Neural progenitor cell (in vitro differentiated cells): ENCODE measurements at regions not wholly inside any gene's neighbourhood (a gene's known extent, or its start where the extent isn't known, plus 50 kb on each side); places are given as distances from the start of the nearest gene placed in this dataset.

Source experiments
- DNase-seq: peaks from one replicate; pipeline ENCODE4 v3.0.0-alpha.2; 2016; ENCODE audit warnings: low spot score
- H2AFZ ChIP-seq: fragments of 200-600 bp; sonication (generic); replicated peaks from 2 replicates; pipeline ENCODE4 v1.6.1; 2016; ENCODE audit warnings: antibody characterized with exemption
- H3F3A ChIP-seq: fragments of 200-600 bp; sonication (generic); 2 replicates; pipeline ENCODE4 v1.6.1; 2016; ENCODE audit warnings: antibody characterized with exemption, low read depth
- H3K27ac ChIP-seq: fragments of 200-600 bp; sonication (generic); 2 replicates; pipeline ENCODE4 v1.5.1; 2016; ENCODE audit warnings: mild to moderate bottlenecking
- H3K27me3 ChIP-seq: fragments of 200-600 bp; sonication (generic); 2 replicates; pipeline ENCODE4 v1.6.1; 2016; ENCODE audit warnings: mild to moderate bottlenecking, moderate library complexity
- H3K36me3 ChIP-seq: fragments of 200-600 bp; sonication (generic); 2 replicates; pipeline ENCODE4 v1.5.1; 2016
- H3K4me1 ChIP-seq: fragments of 200-600 bp; sonication (generic); 2 replicates; pipeline ENCODE4 v1.6.1; 2016; ENCODE audit warnings: mixed run types
- H3K4me2 ChIP-seq: fragments of 200-600 bp; sonication (generic); 2 replicates; pipeline ENCODE4 v1.6.1; 2016
- H3K4me3 ChIP-seq: fragments of 200-600 bp; sonication (generic); 2 replicates; pipeline ENCODE4 v1.5.1; 2016
- H3K79me2 ChIP-seq: fragments of 200-600 bp; sonication (generic); 2 replicates; pipeline ENCODE4 v1.6.1; 2016; ENCODE audit warnings: low read depth
- H3K9ac ChIP-seq: fragments of 200-600 bp; sonication (generic); 2 replicates; pipeline ENCODE4 v1.6.1; 2016
- H3K9me3 ChIP-seq: fragments of 200-600 bp; sonication (generic); 2 replicates; pipeline ENCODE4 v1.5.1; 2016; ENCODE audit warnings: low read depth
- H4K20me1 ChIP-seq: fragments of 200-600 bp; sonication (generic); 2 replicates; pipeline ENCODE4 v1.6.1; 2016; ENCODE audit warnings: low read depth
- H3K27ac Mint-ChIP-seq: 3 replicates; pipeline ENCODE4 v1.8.0; 2021; ENCODE audit warnings: mixed read lengths
- H3K27me3 Mint-ChIP-seq: 2 replicates; pipeline ENCODE4 v1.8.0; 2022; ENCODE audit warnings: low read depth, mild to moderate bottlenecking, inconsistent platforms, moderate library complexity, mixed read lengths; ENCODE audit not compliant: insufficient read depth
- H3K36me3 Mint-ChIP-seq: 3 replicates; pipeline ENCODE4 v1.8.0; 2021; ENCODE audit warnings: mixed read lengths
- H3K4me1 Mint-ChIP-seq: 3 replicates; pipeline ENCODE4 v1.8.0; 2021; ENCODE audit warnings: mixed read lengths
- H3K4me3 Mint-ChIP-seq: 3 replicates; pipeline ENCODE4 v1.8.0; 2021; ENCODE audit warnings: mild to moderate bottlenecking, moderate library complexity, mixed read lengths
- H3K9me3 Mint-ChIP-seq: 3 replicates; pipeline ENCODE4 v1.8.0; 2020; ENCODE audit warnings: mixed read lengths
- CTCF ChIP-seq: fragments of 200-600 bp; sonication (generic); IDR thresholded peaks from 2 replicates; pipeline ENCODE4 v1.5.1; 2017; ENCODE audit warnings: antibody characterized with exemption, mild to moderate bottlenecking
- EZH2 ChIP-seq: fragments of 200-600 bp; sonication (generic); IDR thresholded peaks from 2 replicates; pipeline ENCODE4 v1.6.1; 2017; ENCODE audit warnings: antibody characterized with exemption, mild to moderate bottlenecking, moderate library complexity
- EZH2phosphoT487 ChIP-seq: fragments of 200-600 bp; sonication (generic); IDR thresholded peaks from 2 replicates; pipeline ENCODE4 v1.6.1; 2017; ENCODE audit warnings: antibody characterized with exemption

- Mint-ChIP-seq H3K27me3 (no peaks in the 10 kb centered on the region), H3K27ac (peak overlapping the region; percentile 39), H3K36me3 (no peaks in the 10 kb centered on the region), H3K4me1 (peaks cover 20% of the 10 kb centered on the region), H3K4me3 (no peak overlapping the region), H3K9me3 (no peaks in the 10 kb centered on the region)
- Histone ChIP-seq H3K36me3 (no peaks in the 10 kb centered on the region), H3K9ac (no peak overlapping the region), H3K4me3 (no peak overlapping the region), H3K9me3 (no peaks in the 10 kb centered on the region), H4K20me1 (no peaks in the 10 kb centered on the region), H2AFZ (peak overlapping the region; percentile 13), H3K4me1 (peaks cover 17% of the 10 kb centered on the region), H3F3A (peaks cover 10% of the 10 kb centered on the region), H3K4me2 (no peak overlapping the region), H3K79me2 (no peaks in the 10 kb centered on the region), H3K27me3 (no peaks in the 10 kb centered on the region), H3K27ac (no peak overlapping the region)
- no peak for TF ChIP-seq EZH2phosphoT487
- DNase-seq, result no peak
Measured at GRCh38 chr14:32012571-32012970, 64.5 kb upstream of the ARHGAP5 start.

GRCh38 chr14:32013083-32013482 lies 64.0 kb upstream of the ARHGAP5 start:
- Histone ChIP-seq H4K20me1 (no peaks in the 10 kb centered on the region), H3K4me3 (no peak overlapping the region), H3K4me1 (peaks cover 22% of the 10 kb centered on the region), H3K36me3 (no peaks in the 10 kb centered on the region), H3K9ac (no peak overlapping the region), H3K4me2 (no peak overlapping the region), H2AFZ (peak overlapping the region; percentile 13), H3K79me2 (no peaks in the 10 kb centered on the region), H3K27ac (no peak overlapping the region), H3K9me3 (no peaks in the 10 kb centered on the region), H3F3A (peaks cover 10% of the 10 kb centered on the region), H3K27me3 (no peaks in the 10 kb centered on the region)
- no peak overlapping the region for H3K4me3 Mint-ChIP-seq
- peak overlapping the region; percentile 39 for H3K27ac Mint-ChIP-seq
- TF ChIP-seq EZH2 (no peak), CTCF (peak; percentile 47)
- H3K36me3 Mint-ChIP-seq, result no peaks in the 10 kb centered on the region
- DNase-seq, result peak; percentile 44
- H3K9me3 Mint-ChIP-seq, result no peaks in the 10 kb centered on the region
- peaks cover 20% of the 10 kb centered on the region for H3K4me1 Mint-ChIP-seq
- no peaks in the 10 kb centered on the region for H3K27me3 Mint-ChIP-seq

GRCh38 chr14:32014057-32014456 lies 63.0 kb upstream of the ARHGAP5 start:
- Histone ChIP-seq H3K4me2 (peak overlapping the region; percentile 34), H3F3A (peaks cover 11% of the 10 kb centered on the region), H3K79me2 (no peaks in the 10 kb centered on the region), H3K9ac (no peak overlapping the region), H4K20me1 (no peaks in the 10 kb centered on the region), H3K4me3 (no peak overlapping the region), H3K27ac (peak overlapping the region; percentile 9), H3K9me3 (no peaks in the 10 kb centered on the region), H2AFZ (peak overlapping the region; percentile 74), H3K27me3 (no peaks in the 10 kb centered on the region), H3K4me1 (peaks cover 32% of the 10 kb centered on the region), H3K36me3 (no peaks in the 10 kb centered on the region)
- Mint-ChIP-seq H3K36me3 (no peaks in the 10 kb centered on the region), H3K27me3 (no peaks in the 10 kb centered on the region), H3K27ac (peak overlapping the region; percentile 65), H3K4me1 (peaks cover 26% of the 10 kb centered on the region), H3K4me3 (no peak overlapping the region), H3K9me3 (no peaks in the 10 kb centered on the region)
- peak; percentile 52 for DNase-seq
- TF ChIP-seq EZH2phosphoT487, result no peak
- no peak for TF ChIP-seq CTCF
- no peak for TF ChIP-seq EZH2

GRCh38 chr14:32014498-32014897 lies 62.6 kb upstream of the ARHGAP5 start:
- no peak for DNase-seq
- Histone ChIP-seq H3K4me2 (peak overlapping the region; percentile 34), H3K4me1 (peaks cover 32% of the 10 kb centered on the region), H3K36me3 (no peaks in the 10 kb centered on the region), H3K4me3 (no peak overlapping the region), H3K79me2 (no peaks in the 10 kb centered on the region), H3K27me3 (no peaks in the 10 kb centered on the region), H3K9ac (no peak overlapping the region), H3F3A (peaks cover 15% of the 10 kb centered on the region), H4K20me1 (no peaks in the 10 kb centered on the region), H3K9me3 (no peaks in the 10 kb centered on the region), H2AFZ (no peak overlapping the region), H3K27ac (peak overlapping the region; percentile 9)
- Mint-ChIP-seq H3K27ac (peak overlapping the region; percentile 65), H3K9me3 (no peaks in the 10 kb centered on the region), H3K36me3 (no peaks in the 10 kb centered on the region), H3K4me1 (peaks cover 27% of the 10 kb centered on the region), H3K4me3 (no peak overlapping the region), H3K27me3 (no peaks in the 10 kb centered on the region)
- TF ChIP-seq EZH2phosphoT487 (no peak), CTCF (no peak), EZH2 (no peak)
